Gastrocnemius medialis (tissue), 4 donors: ENCODE measurements at regions not wholly inside any gene's neighbourhood (a gene's known extent, or its start where the extent isn't known, plus 50 kb on each side); places are given as distances from the start of the nearest gene placed in this dataset.

Source experiments
- CTCF ChIP-seq, 5 experiments: fragments of 450-650 bp in 3 of 5; fragments of 200-600 bp in 2 of 5; sonication (generic) in 2 of 5; IDR thresholded peaks in 4 of 5; conservative IDR thresholded peaks in 1 of 5; 1 replicate in 4 of 5; 2 replicates in 1 of 5; pipeline ENCODE4 v1.5.1; 2016 to 2019; ENCODE audit warnings: antibody characterized with exemption in 5 of 5, mild to moderate bottlenecking in 3 of 5, moderate library complexity in 3 of 5
- POLR2A ChIP-seq, 2 donors: fragments of 450-650 bp; IDR thresholded peaks; one replicate each; pipeline ENCODE4 v1.6.1; 2017; ENCODE audit warnings: antibody characterized with exemption in 2 of 2, mild to moderate bottlenecking in 2 of 2, moderate library complexity in 2 of 2

- TF ChIP-seq CTCF (IDR thresholded peaks at IDR 0.05 in 4 of 5, conservative IDR thresholded peaks at IDR 0.05 in 1 of 5) (no peak), POLR2A (IDR thresholded peaks at IDR 0.05) (no peak)
Measured at GRCh38 chr4:109355835-109356234, 53.4 kb upstream of the COL25A1 start.
